IMR-90 (cell line): ENCODE measurements at regions not wholly inside any gene's neighbourhood (a gene's known extent, or its start where the extent isn't known, plus 50 kb on each side); places are given as distances from the start of the nearest gene placed in this dataset.

ENCODE experiments used
- CTCF ChIP-seq: conservative IDR thresholded peaks from 2 replicates; pipeline ENCODE4 v1.5.1; 2012; ENCODE audit warnings: mild to moderate bottlenecking, low read depth, low read length, improper control_type of control experiment
- MAZ ChIP-seq: IDR thresholded peaks from 2 replicates; pipeline ENCODE4 v1.6.1; 2012; ENCODE audit warnings: low read depth, mild to moderate bottlenecking, low read length, improper control_type of control experiment, moderate library complexity, borderline replicate concordance
- RAD21 ChIP-seq: IDR thresholded peaks from 2 replicates; pipeline ENCODE4 v1.6.1; 2012; ENCODE audit warnings: low read length, improper control_type of control experiment
- SMC3 ChIP-seq: fragments of 150-350 bp; IDR thresholded peaks from 2 replicates; pipeline ENCODE4 v1.6.1; 2016; ENCODE audit warnings: low read depth, mild to moderate bottlenecking, antibody characterized with exemption, low read length, moderate library complexity

GRCh38 chr3:27797773-27798172 is 75.7 kb upstream of the EOMES start:
- TF ChIP-seq RAD21 (no peak), MAZ (no peak), CTCF (no peak), SMC3 (no peak)
